ENCODE measurements at regions not wholly inside any gene's neighbourhood (a gene's known extent, or its start where the extent isn't known, plus 50 kb on each side); places are given as distances from the start of the nearest gene placed in this dataset.

GRCh38 chr18:68494802-68495581 lies 219.9 kb downstream of the TMX3 start:
- Histone ChIP-seq H3K4me3 (replicated peaks in 1 of 4; ENCODE audit: control extremely low read depth in 1 of 4, insufficient read depth in 1 of 4, low read depth in 3 of 4, low read length in 4 of 4) (no peak overlapping the region), H3K36me3 (ENCODE audit: control insufficient read depth, insufficient read depth, low read length) (no peaks in the 10 kb centered on the region), H4K20me1 (ENCODE audit: control insufficient read depth, extremely low read depth, insufficient read depth, low read length) (no peaks in the 10 kb centered on the region), H3K9me3 (ENCODE audit: control insufficient read depth, insufficient read depth, low read depth, low read length) (no peaks in the 10 kb centered on the region), H3K79me2 (ENCODE audit: control insufficient read depth, insufficient read depth, low read length) (no peaks in the 10 kb centered on the region), H3K4me1 (ENCODE audit: control insufficient read depth, extremely low read depth, insufficient read depth, low read length) (peaks cover 2% of the 10 kb centered on the region), H3K9ac (ENCODE audit: insufficient read depth, low read length) (no peak overlapping the region), H2AFZ (ENCODE audit: low read length) (peak overlapping the region; percentile 38), H3K27ac (ENCODE audit: insufficient read depth, low read length) (peak overlapping the region; percentile 18), H3K4me2 (ENCODE audit: extremely low read depth, insufficient read depth, low read length) (peak overlapping the region; percentile 63), H3K27me3 (ENCODE audit: control insufficient read depth, insufficient read depth, low read length) (no peaks in the 10 kb centered on the region)
- DNase-seq (ENCODE audit: low read depth in 2 of 2): peak; percentile 97
- TF ChIP-seq EZH2 (IDR thresholded peaks at IDR 0.05; ENCODE audit: low read length, missing control alignments) (no peak), CTCF (conservative IDR thresholded peaks at IDR 0.05 in 1 of 2, IDR thresholded peaks at IDR 0.05 in 1 of 2; ENCODE audit: low read depth in 1 of 2, low read length in 2 of 2) (peak in 1 of 2 donors; percentile 12)

- Histone ChIP-seq H3K79me2 (ENCODE audit: control insufficient read depth, insufficient read depth, low read length) (no peaks in the 10 kb centered on the region), H4K20me1 (ENCODE audit: control insufficient read depth, extremely low read depth, insufficient read depth, low read length) (no peaks in the 10 kb centered on the region), H3K9me3 (ENCODE audit: control insufficient read depth, insufficient read depth, low read depth, low read length) (no peaks in the 10 kb centered on the region), H3K9ac (ENCODE audit: insufficient read depth, low read length) (no peak overlapping the region), H3K4me1 (ENCODE audit: control insufficient read depth, extremely low read depth, insufficient read depth, low read length) (no peaks in the 10 kb centered on the region), H3K4me2 (ENCODE audit: extremely low read depth, insufficient read depth, low read length) (no peak overlapping the region), H2AFZ (ENCODE audit: low read length) (peak overlapping the region; percentile 7), H3K27me3 (ENCODE audit: control insufficient read depth, insufficient read depth, low read length) (no peaks in the 10 kb centered on the region), H3K27ac (ENCODE audit: insufficient read depth, low read length) (no peak overlapping the region), H3K4me3 (replicated peaks in 1 of 4; ENCODE audit: control extremely low read depth in 1 of 4, insufficient read depth in 1 of 4, low read depth in 3 of 4, low read length in 4 of 4) (no peak overlapping the region), H3K36me3 (ENCODE audit: control insufficient read depth, insufficient read depth, low read length) (no peaks in the 10 kb centered on the region)
- no peak for DNase-seq (ENCODE audit: low read depth in 2 of 2)
- TF ChIP-seq EZH2 (IDR thresholded peaks at IDR 0.05; ENCODE audit: low read length, missing control alignments) (no peak), CTCF (conservative IDR thresholded peaks at IDR 0.05 in 1 of 2, IDR thresholded peaks at IDR 0.05 in 1 of 2; ENCODE audit: low read depth in 1 of 2, low read length in 2 of 2) (no peak)
Measured at GRCh38 chr18:68489013-68489792, 225.7 kb downstream of the TMX3 start.

- TF ChIP-seq EZH2 (IDR thresholded peaks at IDR 0.05; ENCODE audit: low read length, missing control alignments) (no peak), CTCF (conservative IDR thresholded peaks at IDR 0.05 in 1 of 2, IDR thresholded peaks at IDR 0.05 in 1 of 2; ENCODE audit: low read depth in 1 of 2, low read length in 2 of 2) (no peak)
- no peak overlapping the region for H3K9ac ChIP-seq (ENCODE audit: insufficient read depth, low read length)
- no peak overlapping the region for H3K4me3 ChIP-seq (replicated peaks in 1 of 4; ENCODE audit: control extremely low read depth in 1 of 4, insufficient read depth in 1 of 4, low read depth in 3 of 4, low read length in 4 of 4)
- no peaks in the 10 kb centered on the region for H4K20me1 ChIP-seq (ENCODE audit: control insufficient read depth, extremely low read depth, insufficient read depth, low read length)
- H3K4me2 ChIP-seq (ENCODE audit: extremely low read depth, insufficient read depth, low read length): no peak overlapping the region
- H2AFZ ChIP-seq (ENCODE audit: low read length): no peak overlapping the region
- no peaks in the 10 kb centered on the region for H3K27me3 ChIP-seq (ENCODE audit: control insufficient read depth, insufficient read depth, low read length)
- H3K27ac ChIP-seq (ENCODE audit: insufficient read depth, low read length): no peak overlapping the region
- no peaks in the 10 kb centered on the region for H3K9me3 ChIP-seq (ENCODE audit: control insufficient read depth, insufficient read depth, low read depth, low read length)
- no peaks in the 10 kb centered on the region for H3K4me1 ChIP-seq (ENCODE audit: control insufficient read depth, extremely low read depth, insufficient read depth, low read length)
- H3K36me3 ChIP-seq (ENCODE audit: control insufficient read depth, insufficient read depth, low read length): no peaks in the 10 kb centered on the region
- no peaks in the 10 kb centered on the region for H3K79me2 ChIP-seq (ENCODE audit: control insufficient read depth, insufficient read depth, low read length)
- peak; percentile 49 to 63 for DNase-seq (ENCODE audit: low read depth in 2 of 2)
Measured at GRCh38 chr18:68484241-68484640, 230.7 kb downstream of the TMX3 start.
